Prostate gland (tissue), 2 donors: ENCODE measurements at regions not wholly inside any gene's neighbourhood (a gene's known extent, or its start where the extent isn't known, plus 50 kb on each side); places are given as distances from the start of the nearest gene placed in this dataset.

Source experiments
- DNase-seq: peaks from one replicate; pipeline ENCODE4 v3.0.0-alpha.2; 2019; ENCODE audit warnings: low spot score
- H3K27ac ChIP-seq, 2 donors: fragments of 200-600 bp; sonication (generic); 2 replicates each; pipeline ENCODE4 v1.5.1; 2017 to 2019
- H3K27me3 ChIP-seq: fragments of 200-600 bp; sonication (generic); replicated peaks from 2 replicates; pipeline ENCODE4 v1.5.1; 2019; ENCODE audit not compliant: insufficient read depth
- H3K36me3 ChIP-seq, 2 donors: fragments of 200-600 bp; sonication (generic); 1 replicate in 1 of 2; 2 replicates in 1 of 2; pipeline versions ENCODE4 v1.5.1 to v1.8.1; 2017 to 2019
- H3K4me1 ChIP-seq: fragments of 200-600 bp; sonication (generic); replicated peaks from 2 replicates; pipeline ENCODE4 v1.5.1; 2019
- H3K4me3 ChIP-seq, 2 donors: fragments of 200-600 bp; sonication (generic); 2 replicates each; pipeline ENCODE4 v1.5.1; 2017 to 2019
- H3K9me3 ChIP-seq: fragments of 200-600 bp; sonication (generic); 2 replicates; pipeline ENCODE4 v1.5.1; 2017
- POLR2A ChIP-seq: fragments of 450-650 bp; IDR thresholded peaks from one replicate; pipeline ENCODE4 v1.6.1; 2016; ENCODE audit warnings: antibody characterized with exemption, mild to moderate bottlenecking
- POLR2AphosphoS5 ChIP-seq: sonication (generic); formaldehyde crosslinking; IDR thresholded peaks from one replicate; pipeline ENCODE4 v1.6.1; 2017; ENCODE audit warnings: antibody characterized with exemption
- WGBS: methylation state at CpG from one replicate; pipeline ENCODE4 v1.1.5; 2018; 5-methylcytosine and 5-hydroxymethylcytosine counted together
- intact Hi-C: fragments of 100-400 bp; cut with DNase I; formaldehyde crosslinking; loops from one replicate; pipeline ENCODE4 v1.14.2; 2022
- TF ChIP-seq, protein P1 (sequence below), 4 experiments: fragments of 200-600 bp in 2 of 4; fragments of 450-650 bp in 2 of 4; sonication (generic) in 2 of 4; IDR thresholded peaks; 1 replicate in 3 of 4; 2 replicates in 1 of 4; pipeline ENCODE4 v1.5.1; 2016 to 2019; ENCODE audit warnings: antibody characterized with exemption in 4 of 4, mild to moderate bottlenecking in 2 of 4, moderate library complexity in 2 of 4

DNA sequence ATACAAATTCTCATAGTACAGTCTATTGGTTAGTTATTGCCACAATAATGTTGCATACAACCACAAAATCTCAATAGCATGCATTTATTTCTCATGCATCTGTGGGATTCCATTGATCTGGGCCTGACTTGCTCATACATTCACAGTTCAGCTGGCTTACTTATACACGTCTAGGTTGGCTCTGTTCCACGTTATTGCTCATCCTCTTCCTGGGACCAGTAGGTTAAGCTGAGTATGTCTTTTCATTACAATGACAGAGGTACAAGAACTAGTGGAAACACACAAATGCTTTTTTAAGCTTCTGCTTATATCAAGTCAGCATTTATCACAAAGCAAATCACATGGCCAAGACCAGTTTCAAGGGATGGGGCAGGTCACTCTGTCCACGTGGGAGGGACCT, 485.3 kb upstream of the BTBD3 start:
- TF ChIP-seq, protein P1, sequence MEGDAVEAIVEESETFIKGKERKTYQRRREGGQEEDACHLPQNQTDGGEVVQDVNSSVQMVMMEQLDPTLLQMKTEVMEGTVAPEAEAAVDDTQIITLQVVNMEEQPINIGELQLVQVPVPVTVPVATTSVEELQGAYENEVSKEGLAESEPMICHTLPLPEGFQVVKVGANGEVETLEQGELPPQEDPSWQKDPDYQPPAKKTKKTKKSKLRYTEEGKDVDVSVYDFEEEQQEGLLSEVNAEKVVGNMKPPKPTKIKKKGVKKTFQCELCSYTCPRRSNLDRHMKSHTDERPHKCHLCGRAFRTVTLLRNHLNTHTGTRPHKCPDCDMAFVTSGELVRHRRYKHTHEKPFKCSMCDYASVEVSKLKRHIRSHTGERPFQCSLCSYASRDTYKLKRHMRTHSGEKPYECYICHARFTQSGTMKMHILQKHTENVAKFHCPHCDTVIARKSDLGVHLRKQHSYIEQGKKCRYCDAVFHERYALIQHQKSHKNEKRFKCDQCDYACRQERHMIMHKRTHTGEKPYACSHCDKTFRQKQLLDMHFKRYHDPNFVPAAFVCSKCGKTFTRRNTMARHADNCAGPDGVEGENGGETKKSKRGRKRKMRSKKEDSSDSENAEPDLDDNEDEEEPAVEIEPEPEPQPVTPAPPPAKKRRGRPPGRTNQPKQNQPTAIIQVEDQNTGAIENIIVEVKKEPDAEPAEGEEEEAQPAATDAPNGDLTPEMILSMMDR (IDR thresholded peaks at IDR 0.05) = no peak
- TF ChIP-seq POLR2A (no peak), POLR2AphosphoS5 (no peak)
- no peaks in the 10 kb centered on the region for H3K9me3 ChIP-seq
- H3K36me3 ChIP-seq = no peaks in the 10 kb centered on the region
- no peaks in the 10 kb centered on the region for H3K4me1 ChIP-seq
- intact Hi-C loops = no loop called here
- DNase-seq = no peak
- no peaks in the 10 kb centered on the region for H3K27me3 ChIP-seq
- WGBS = 68% methylated on average over 3 of the region's 3 CpGs
- H3K27ac ChIP-seq = no peak overlapping the region
- no peak overlapping the region for H3K4me3 ChIP-seq

DNA sequence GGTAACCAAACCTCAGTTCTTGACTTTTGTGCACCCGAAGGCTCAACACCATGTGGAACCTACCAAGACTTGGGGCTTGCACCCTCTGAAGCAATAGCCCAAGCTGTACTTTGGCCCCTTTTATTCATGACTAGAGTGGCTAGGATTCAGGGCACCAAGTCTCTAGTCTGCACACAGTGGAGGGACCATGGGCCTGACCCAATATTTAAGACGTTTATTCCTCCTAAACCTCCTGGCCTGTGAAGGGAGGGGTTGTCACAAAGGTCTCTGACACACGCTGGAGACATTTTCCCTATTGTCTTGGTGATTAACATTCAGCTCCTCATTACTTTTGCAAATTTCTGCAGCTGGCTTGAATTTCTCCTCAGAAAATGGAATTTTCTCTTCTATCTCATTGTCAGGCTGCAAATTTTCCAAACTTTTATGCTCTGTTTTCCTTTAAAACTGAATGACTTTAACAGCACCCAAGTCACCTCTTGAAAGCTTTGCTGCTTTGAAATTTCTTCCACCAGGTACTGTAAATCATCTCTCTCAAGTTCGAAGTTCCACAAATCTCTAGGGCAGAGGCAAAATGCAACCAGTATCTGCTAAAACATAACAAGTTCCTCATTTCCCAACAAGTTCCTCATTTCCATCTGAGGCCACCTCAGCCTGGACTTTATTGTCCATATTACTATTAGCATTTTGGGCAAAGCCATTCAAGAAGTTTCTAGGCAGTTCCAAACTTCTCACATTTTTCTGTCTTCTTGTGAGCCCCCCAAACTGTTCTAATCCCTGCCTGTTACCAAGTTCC, 481.4 kb upstream of the BTBD3 start:
- WGBS = 90% methylated on average over 4 of the region's 4 CpGs

DNA sequence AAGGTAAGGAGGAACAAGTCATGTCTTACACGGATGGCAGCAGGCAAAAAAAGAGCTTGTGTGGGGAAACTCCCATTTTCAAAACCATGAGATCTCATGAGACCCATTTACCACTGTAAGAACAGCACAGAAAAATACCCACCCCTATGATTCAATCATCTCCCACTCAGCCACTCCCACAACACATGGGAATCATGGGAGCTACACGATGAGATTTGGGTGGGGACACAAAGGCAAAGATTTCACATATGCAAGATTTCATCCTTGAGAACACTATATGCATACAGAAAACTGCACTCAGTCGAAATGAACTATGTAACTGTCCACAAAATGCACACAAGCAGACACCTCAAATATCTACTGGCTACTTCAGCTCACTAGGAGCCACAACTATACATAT, 480.6 kb upstream of the BTBD3 start:
- TF ChIP-seq POLR2A = no peak
- TF ChIP-seq, protein P1 (IDR thresholded peaks at IDR 0.05) = no peak
- TF ChIP-seq POLR2AphosphoS5 = no peak
- intact Hi-C loops = no loop called here
- 85% methylated on average over 3 of the region's 3 CpGs for WGBS
- no peaks in the 10 kb centered on the region for H3K27me3 ChIP-seq
- no peak overlapping the region for H3K4me3 ChIP-seq
- DNase-seq = no peak
- H3K27ac ChIP-seq = no peak overlapping the region
- H3K4me1 ChIP-seq = no peaks in the 10 kb centered on the region
- no peaks in the 10 kb centered on the region for H3K9me3 ChIP-seq
- no peaks in the 10 kb centered on the region for H3K36me3 ChIP-seq

More for the DNA sequence above, 481.4 kb upstream of the BTBD3 start:
- Histone ChIP-seq H3K36me3 (no peaks in the 10 kb centered on the region), H3K27me3 (no peaks in the 10 kb centered on the region), H3K4me1 (no peaks in the 10 kb centered on the region), H3K27ac (no peak overlapping the region), H3K4me3 (no peak overlapping the region), H3K9me3 (no peaks in the 10 kb centered on the region)
- DNase-seq = no peak
- TF ChIP-seq, protein P1 (IDR thresholded peaks at IDR 0.05) = no peak
- TF ChIP-seq POLR2AphosphoS5 = no peak
- no peak for TF ChIP-seq POLR2A
- intact Hi-C loops = no loop called here

DNA sequence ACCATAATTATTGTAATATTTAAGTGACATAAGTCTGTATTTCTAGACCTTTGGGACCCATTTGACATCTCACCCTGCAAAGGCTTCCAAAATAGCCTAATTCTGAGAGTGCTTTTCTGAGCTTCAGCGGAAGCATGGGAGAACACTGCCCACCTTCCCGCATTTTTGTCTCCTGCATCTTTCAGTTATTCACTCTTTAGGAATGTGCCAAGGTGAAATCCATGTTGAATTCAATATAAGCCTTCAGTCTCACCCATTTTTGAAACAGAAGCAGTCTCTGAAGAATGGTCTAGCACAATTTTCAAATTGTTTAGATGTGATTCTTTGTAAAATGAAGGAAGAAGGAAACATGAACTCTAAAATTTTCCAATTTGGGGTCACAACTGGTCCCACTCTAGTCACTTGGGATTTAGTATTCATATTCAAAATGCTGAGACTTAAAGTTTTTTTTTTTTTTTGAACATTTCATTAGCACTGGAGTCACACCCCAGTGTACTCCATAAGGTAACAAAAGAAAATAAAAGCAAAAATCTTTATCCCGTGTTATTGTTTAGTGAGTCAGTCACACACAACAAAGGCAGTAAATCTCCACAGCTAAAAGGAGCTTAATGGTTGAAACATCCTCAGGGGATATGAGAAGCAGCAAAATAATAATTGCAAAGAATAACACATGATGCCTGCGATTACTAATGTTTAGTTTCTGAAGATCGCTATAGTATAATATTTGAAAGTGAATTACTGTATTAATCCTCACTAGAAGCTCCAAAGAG, 479.9 kb upstream of the BTBD3 start:
- H3K36me3 ChIP-seq = no peaks in the 10 kb centered on the region
- DNase-seq = no peak
- H3K9me3 ChIP-seq = no peaks in the 10 kb centered on the region
- WGBS = 94% methylated on average over 5 of the region's 5 CpGs
- no peak overlapping the region for H3K4me3 ChIP-seq
- no peaks in the 10 kb centered on the region for H3K27me3 ChIP-seq
- H3K4me1 ChIP-seq = no peaks in the 10 kb centered on the region
- intact Hi-C loops = no loop called here
- H3K27ac ChIP-seq = no peak overlapping the region
- TF ChIP-seq, protein P1 (IDR thresholded peaks at IDR 0.05) = no peak
- TF ChIP-seq POLR2AphosphoS5 = no peak
